Liver (tissue), 2 donors: ENCODE measurements at regions not wholly inside any gene's neighbourhood (a gene's known extent, or its start where the extent isn't known, plus 50 kb on each side); places are given as distances from the start of the nearest gene placed in this dataset.

Experiments
- TF ChIP-seq, protein P1 (sequence below): fragments of 150-350 bp; IDR thresholded peaks from 2 replicates; pipeline ENCODE4 v1.5.1; 2017; ENCODE audit warnings: improper control_type of control experiment, low read depth, low read length; ENCODE audit not compliant: missing input control
- TF ChIP-seq, protein P2 (sequence below): IDR thresholded peaks from 2 replicates; pipeline ENCODE4 v1.6.1; 2016; ENCODE audit warnings: antibody characterized with exemption
- donor health status: healthy.

DNA sequence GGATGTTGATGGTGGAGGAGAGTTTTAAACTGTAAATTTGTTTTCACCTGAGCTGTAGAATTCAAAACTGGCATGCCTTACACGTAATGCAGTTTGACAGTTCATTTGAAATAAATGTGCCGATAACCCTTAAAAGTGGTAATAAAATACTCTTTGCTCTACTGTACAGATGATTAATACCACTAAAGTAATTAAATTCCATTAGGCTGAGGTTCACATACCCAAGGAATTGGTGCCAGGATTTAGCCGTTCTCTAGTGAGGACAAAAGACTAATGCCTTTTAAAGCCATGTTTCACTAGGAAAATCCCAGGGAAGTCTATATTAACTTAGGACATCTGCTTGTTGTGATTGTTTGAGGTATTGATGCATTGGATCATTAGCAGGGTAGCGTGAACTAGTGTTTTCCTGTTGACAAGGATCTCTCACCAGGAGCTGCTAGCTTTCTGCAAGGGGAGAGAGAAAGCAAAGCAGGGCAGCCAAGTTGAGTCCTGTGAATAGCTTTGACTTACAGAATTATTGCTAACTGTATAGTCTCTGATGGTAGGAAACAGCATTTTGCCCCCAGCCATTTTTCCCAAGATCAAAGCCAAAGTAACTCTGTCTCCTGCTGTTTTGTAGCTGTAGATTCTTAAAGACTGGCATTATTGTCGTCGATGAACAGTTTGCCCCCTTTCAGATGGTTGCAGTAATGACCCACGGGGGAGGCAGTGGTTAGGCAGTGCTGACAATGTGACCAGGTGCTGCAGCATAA lies 280.9 kb upstream of the FANCL start:
- TF ChIP-seq, protein P1, sequence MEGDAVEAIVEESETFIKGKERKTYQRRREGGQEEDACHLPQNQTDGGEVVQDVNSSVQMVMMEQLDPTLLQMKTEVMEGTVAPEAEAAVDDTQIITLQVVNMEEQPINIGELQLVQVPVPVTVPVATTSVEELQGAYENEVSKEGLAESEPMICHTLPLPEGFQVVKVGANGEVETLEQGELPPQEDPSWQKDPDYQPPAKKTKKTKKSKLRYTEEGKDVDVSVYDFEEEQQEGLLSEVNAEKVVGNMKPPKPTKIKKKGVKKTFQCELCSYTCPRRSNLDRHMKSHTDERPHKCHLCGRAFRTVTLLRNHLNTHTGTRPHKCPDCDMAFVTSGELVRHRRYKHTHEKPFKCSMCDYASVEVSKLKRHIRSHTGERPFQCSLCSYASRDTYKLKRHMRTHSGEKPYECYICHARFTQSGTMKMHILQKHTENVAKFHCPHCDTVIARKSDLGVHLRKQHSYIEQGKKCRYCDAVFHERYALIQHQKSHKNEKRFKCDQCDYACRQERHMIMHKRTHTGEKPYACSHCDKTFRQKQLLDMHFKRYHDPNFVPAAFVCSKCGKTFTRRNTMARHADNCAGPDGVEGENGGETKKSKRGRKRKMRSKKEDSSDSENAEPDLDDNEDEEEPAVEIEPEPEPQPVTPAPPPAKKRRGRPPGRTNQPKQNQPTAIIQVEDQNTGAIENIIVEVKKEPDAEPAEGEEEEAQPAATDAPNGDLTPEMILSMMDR: no peak
- TF ChIP-seq, protein P2, sequence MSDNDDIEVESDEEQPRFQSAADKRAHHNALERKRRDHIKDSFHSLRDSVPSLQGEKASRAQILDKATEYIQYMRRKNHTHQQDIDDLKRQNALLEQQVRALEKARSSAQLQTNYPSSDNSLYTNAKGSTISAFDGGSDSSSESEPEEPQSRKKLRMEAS: no peak
